GM21737 (cell line): ENCODE measurements at regions not wholly inside any gene's neighbourhood (a gene's known extent, or its start where the extent isn't known, plus 50 kb on each side); places are given as distances from the start of the nearest gene placed in this dataset.
"Not testable (repeated sequence)": the region's sequence is repeated elsewhere in the genome, so short reads cannot be mapped to it uniquely, and the experiment has no call there.

Experiments
- ATAC-seq: cut with Tn5 transposase; IDR thresholded peaks from one replicate; pipeline ENCODE4 v1.9.1; 2021; ENCODE audit warnings: mild to moderate bottlenecking, moderate library complexity; ENCODE audit not compliant: unreplicated experiment

GRCh38 chr5:174567506-174568141 is 156.8 kb upstream of the MSX2 start:
- no peak for ATAC-seq

GRCh38 chr5:174570662-174571061 is 153.7 kb upstream of the MSX2 start:
- ATAC-seq = no peak

DNA sequence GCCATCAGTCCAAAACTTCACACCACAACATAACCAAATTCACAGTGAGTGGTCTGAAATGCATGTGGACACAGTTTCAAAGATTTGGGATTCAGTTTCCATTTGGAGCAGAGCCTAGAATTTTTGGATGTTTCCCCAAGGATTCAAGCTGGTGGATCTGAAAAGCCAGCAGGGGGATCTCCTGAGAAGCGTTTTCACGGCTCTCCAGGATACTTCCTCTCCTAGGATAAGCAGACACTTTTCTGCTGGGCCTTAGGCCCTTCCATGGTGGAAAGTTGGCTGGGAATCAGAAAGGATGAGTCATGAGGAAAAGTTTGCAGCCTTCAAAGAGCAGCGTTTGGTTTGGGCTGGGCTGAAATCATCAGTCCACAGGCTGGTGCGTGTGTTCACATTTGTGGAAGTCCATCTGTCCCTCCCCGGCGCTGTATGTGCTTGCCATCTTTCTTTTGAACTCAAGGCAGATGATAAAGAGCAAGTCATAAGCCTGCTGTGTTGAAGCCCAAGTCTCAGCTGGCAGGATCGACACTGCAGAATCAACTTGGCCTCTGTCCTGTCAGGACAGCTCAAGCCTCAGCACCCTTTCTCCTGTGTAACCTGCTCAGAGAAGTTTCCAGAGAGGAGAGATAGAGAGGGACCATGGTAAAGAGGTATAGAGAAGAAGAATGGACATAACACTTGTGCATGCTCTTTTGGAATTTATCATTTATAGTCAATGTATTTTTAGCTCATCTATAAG is 152.6 kb upstream of the MSX2 start:
- no peak for ATAC-seq

- ATAC-seq = no peak
Observed at GRCh38 chr5:174572591-174572990, 151.8 kb upstream of the MSX2 start.

DNA sequence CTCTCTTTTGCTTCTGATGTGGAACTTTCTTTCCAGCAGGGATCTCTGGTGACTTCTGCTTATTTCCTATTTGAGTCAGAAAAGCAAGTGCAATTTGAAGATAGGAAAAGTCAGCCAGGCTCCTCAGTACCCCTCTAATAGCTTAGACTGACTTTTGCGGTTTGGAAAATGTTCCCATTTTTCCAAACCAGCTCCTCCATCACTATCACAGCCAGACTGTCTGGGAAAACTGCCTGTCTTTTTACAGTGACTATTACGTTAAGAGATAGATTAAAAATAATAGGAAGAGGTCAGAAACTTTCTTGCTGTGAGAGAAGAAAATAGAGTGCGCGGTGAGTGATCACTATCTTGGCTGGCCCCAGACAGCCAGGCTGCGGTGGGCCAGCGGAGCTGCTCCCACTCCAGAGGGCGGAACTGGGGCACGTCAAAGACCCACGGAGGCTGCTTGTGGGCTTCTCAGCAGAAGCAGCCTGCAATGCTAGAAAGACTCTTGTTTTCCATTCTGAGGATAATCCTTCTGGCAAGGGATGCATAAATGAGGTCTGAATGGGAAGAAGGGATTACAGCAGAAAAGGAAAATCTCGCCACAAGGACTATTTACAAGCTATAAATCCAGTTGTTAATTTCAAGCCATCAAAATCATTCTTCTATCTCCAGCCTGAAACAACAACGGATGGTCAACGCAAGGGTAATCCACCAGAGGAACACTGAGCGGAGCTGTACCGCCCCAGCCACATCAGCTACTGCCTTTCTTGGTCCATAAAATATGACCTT is 151.0 kb upstream of the MSX2 start:
- no peak for ATAC-seq

- ATAC-seq = no peak
Observed at GRCh38 chr5:174575043-174575442, 149.3 kb upstream of the MSX2 start.

- no peak for ATAC-seq
Observed at GRCh38 chr5:174576042-174576441, 148.3 kb upstream of the MSX2 start.

GRCh38 chr5:174581479-174581878 is 142.9 kb upstream of the MSX2 start:
- no peak for ATAC-seq

- ATAC-seq = no peak
Observed at GRCh38 chr5:174581894-174582293, 142.5 kb upstream of the MSX2 start.

- ATAC-seq = no peak
Observed at GRCh38 chr5:174583071-174583470, 141.3 kb upstream of the MSX2 start.

DNA sequence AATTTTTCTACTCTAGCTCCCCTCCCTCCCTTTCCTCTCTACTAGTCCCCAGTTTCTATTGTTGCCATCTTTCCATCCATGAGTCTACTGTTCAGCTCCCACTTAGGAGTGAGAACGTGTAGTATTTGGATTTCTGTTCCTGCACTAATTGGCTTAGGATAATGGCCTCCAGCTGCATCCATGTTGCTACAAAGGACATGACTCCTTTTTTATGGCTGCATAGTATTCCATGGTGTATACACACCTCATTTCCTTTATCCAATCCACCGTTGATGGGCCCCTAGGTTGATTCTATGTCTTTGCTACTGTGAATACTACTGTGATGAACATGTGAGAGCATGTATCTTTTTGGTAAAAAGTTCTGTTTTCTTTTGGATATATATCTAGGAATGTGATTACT is 138.9 kb upstream of the MSX2 start:
- ATAC-seq = no peak

GRCh38 chr5:174586163-174586562 is 138.2 kb upstream of the MSX2 start:
- ATAC-seq = not testable (repeated sequence)

DNA sequence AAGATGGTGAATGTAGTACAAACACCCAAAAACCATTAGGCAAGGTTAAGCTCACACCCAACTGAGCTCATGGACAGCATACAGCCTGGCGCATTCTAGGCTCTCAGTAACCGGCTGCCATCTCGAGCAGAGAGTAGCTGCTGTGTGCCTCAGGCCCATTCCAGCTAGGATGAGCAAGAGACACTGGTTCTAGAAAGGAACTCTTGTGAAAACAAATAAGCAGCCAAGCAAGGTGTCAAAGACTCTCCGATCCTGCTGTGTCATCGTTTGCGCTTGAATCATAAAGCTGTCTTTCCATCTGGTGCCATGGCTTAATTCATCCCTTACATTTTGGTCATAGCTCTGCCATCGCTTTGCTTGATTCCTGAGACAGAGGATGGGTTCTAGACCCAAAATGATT is 135.4 kb upstream of the MSX2 start:
- no peak for ATAC-seq

DNA sequence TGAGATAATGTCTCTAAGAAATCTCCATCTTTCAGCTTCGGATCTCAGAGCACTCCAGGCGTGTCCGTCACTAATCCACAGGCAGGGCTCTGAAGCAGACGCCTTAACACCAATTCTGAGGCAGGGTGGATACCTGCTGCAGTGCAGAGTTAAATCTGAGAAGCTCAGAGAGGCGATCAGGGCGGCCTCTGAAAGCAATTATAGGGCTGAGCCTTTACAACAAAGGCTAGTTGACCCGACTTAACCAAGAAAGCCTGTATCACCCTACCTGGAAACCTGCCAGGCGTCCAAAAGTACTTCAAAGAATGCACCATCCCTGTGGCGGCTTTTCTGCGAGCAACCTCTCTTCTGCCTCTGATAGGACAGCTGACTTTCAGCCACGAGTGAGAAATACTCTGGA is 134.8 kb upstream of the MSX2 start:
- no peak for ATAC-seq

- no peak for ATAC-seq
Observed at GRCh38 chr5:174590820-174591219, 133.6 kb upstream of the MSX2 start.

DNA sequence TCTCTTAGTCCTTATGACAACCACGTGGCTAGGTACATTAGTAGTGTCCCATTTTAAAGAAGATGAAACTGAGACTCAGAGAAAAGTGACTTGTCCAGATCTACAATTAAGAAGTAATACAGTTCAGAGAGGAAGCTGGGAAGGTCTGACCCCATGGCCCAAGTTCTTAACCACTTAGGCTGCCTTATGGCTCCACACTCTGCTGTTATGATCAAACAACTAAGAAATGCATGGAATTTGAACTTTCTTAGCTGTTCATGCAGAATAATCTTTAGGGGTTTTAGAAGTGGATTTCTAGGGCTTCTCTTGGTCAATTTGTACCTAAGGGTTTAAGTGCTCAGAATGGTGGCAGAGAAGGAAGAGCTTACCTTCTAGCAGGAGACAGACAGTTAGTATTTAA is 128.0 kb upstream of the MSX2 start:
- ATAC-seq = no peak

DNA sequence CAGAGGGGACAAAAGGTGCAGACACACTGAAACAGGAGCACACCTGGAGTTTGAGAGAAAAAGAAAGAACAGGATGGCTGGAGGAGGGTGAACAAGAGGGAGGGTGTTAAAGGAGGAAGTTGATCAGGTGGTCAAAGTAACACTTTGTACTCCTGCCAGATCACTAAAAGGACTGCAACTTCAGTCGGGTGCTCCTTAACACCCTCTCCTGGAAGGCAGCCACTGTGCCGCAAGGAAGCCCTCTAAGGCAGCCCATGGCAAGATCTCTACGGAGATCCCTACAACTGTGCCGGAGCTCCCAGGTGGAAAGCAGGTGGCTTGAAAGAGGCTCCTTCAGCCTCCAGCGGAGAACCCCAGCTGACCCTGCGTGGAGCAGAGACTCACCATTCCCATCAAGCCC is 124.4 kb upstream of the MSX2 start:
- ATAC-seq = no peak

GRCh38 chr5:174601946-174602345 is 122.4 kb upstream of the MSX2 start:
- ATAC-seq = no peak

- no peak for ATAC-seq
Observed at GRCh38 chr5:174606153-174606552, 118.2 kb upstream of the MSX2 start.

GRCh38 chr5:174606646-174607045 is 117.7 kb upstream of the MSX2 start:
- no peak for ATAC-seq

DNA sequence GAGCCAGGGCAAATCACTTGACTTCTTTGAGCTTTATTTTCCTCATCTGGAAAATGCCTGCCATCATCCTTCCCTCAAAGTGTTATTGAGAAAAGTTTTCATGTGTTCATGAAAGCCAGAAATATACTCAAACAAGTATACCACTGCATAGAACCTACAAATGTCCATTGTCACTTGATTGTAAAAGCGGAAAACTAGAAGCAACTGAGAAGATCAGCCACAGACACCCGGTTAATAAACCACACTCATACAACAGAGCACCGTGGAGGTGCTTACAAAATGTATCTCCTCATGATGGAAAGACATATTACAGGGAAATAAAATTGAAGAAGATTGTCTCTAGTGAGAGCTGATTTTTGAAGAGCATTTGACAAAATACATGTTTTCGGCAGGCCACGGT is 117.2 kb upstream of the MSX2 start:
- no peak for ATAC-seq

DNA sequence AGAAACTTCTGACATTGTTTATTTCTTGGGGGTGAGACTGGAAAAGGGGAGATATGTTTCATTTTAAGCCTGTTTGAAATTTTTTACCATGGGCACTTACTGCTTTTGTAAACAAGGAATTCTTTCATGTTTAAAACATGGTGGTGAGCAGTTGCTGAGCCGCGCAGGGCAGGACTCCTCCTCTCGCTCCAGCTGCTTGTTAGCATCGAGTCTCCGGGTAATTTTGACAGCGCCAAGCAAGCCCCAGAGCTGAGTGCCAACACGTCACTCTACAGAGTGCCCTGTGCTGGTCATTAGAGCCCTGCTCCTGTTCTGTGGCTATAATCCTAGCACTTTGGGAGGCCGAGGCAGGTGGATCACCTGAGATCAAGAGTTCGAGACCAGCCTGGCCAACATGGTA is 116.5 kb upstream of the MSX2 start:
- ATAC-seq = no peak
